ENCODE measurements at regions not wholly inside any gene's neighbourhood (a gene's known extent, or its start where the extent isn't known, plus 50 kb on each side); places are given as distances from the start of the nearest gene placed in this dataset.

DNA sequence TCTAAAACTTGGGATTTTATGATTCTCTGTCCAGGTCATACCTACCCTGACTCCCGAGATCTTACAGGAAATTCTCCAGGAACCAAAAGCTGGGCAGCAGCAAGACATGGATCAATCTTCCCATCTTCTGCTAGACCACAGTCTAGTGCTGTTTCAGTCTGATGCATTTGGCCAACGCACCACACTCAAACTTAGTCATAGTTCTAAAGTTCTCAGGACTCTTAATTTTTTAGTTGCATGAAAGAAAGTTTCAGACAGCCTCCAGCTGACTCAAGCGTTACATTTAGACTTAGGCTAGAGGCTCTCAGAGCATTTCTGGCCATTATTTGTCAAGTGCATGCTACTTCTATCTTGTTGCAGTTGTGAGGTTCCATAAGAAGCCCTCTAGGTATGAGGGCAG is 230.1 kb upstream of the CCDC150 start:
- Mint-ChIP-seq H3K4me1 (ENCODE audit: unreplicated experiment) (peaks cover 8% of the 10 kb centered on the region), H3K27me3 (no peaks in the 10 kb centered on the region), H3K9me3 (no peaks in the 10 kb centered on the region), H3K27ac (no peak overlapping the region), H3K36me3 (peaks cover 4% of the 10 kb centered on the region), H3K4me3 (no peak overlapping the region)
- DNase-seq (ENCODE audit: extremely low spot score, unreplicated experiment), result no peak
- TF ChIP-seq, protein P1, sequence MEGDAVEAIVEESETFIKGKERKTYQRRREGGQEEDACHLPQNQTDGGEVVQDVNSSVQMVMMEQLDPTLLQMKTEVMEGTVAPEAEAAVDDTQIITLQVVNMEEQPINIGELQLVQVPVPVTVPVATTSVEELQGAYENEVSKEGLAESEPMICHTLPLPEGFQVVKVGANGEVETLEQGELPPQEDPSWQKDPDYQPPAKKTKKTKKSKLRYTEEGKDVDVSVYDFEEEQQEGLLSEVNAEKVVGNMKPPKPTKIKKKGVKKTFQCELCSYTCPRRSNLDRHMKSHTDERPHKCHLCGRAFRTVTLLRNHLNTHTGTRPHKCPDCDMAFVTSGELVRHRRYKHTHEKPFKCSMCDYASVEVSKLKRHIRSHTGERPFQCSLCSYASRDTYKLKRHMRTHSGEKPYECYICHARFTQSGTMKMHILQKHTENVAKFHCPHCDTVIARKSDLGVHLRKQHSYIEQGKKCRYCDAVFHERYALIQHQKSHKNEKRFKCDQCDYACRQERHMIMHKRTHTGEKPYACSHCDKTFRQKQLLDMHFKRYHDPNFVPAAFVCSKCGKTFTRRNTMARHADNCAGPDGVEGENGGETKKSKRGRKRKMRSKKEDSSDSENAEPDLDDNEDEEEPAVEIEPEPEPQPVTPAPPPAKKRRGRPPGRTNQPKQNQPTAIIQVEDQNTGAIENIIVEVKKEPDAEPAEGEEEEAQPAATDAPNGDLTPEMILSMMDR (conservative IDR thresholded peaks at IDR 0.05), result no peak

DNA sequence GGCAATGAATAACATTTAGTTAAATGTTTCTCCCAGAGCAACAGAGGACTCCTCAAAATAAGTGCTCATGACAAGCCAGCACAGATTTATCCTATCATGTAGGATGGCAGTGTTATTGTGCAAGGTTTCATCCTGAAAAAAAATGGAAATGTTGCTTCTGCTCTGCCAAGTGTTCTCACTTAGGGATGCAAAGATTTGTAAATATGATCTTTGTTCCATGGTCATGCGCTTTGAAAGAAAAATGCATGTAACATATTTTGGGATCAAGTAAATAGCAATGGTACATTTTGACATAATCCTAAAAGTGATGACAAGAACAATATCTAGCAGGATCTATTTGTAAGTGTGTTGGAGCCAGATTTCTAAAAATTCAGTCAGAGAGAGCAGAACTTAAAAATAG is 229.5 kb upstream of the CCDC150 start:
- TF ChIP-seq, protein P1 (conservative IDR thresholded peaks at IDR 0.05), result no peak
- Mint-ChIP-seq H3K9me3 (peaks cover under 1% of the 10 kb centered on the region), H3K36me3 (peaks cover 4% of the 10 kb centered on the region), H3K27me3 (no peaks in the 10 kb centered on the region), H3K27ac (no peak overlapping the region), H3K4me3 (no peak overlapping the region), H3K4me1 (ENCODE audit: unreplicated experiment) (peaks cover 10% of the 10 kb centered on the region)
- DNase-seq (ENCODE audit: extremely low spot score, unreplicated experiment), result no peak

DNA sequence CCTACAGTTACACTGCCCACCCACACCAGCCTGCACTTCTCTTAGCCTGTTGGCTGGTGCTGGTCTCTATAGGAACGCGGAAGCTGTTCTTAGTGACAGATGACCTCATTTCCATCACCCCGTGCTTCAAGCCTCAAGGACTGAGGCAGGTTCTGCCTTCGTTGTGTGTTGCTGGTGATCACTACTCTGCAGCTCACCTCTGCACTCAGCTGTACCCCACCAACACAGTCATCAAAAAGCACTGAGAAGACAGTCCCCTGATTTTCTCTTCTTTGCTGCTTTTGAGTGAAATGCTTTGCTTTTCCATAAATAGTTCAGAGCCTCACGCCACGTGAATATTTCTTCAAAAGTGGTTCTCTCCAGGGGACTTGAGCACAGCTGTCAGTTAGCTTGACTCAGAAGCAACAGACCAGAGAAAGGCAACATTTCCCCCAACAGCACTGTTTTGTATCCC is 225.7 kb upstream of the CCDC150 start:
- no peak for DNase-seq (ENCODE audit: extremely low spot score, unreplicated experiment)
- TF ChIP-seq, protein P1 (conservative IDR thresholded peaks at IDR 0.05), result no peak
- Mint-ChIP-seq H3K27me3 (no peaks in the 10 kb centered on the region), H3K27ac (peak overlapping the region; percentile 15), H3K36me3 (peaks cover 4% of the 10 kb centered on the region), H3K4me3 (no peak overlapping the region), H3K4me1 (ENCODE audit: unreplicated experiment) (peaks cover 10% of the 10 kb centered on the region), H3K9me3 (peaks cover 4% of the 10 kb centered on the region)

DNA sequence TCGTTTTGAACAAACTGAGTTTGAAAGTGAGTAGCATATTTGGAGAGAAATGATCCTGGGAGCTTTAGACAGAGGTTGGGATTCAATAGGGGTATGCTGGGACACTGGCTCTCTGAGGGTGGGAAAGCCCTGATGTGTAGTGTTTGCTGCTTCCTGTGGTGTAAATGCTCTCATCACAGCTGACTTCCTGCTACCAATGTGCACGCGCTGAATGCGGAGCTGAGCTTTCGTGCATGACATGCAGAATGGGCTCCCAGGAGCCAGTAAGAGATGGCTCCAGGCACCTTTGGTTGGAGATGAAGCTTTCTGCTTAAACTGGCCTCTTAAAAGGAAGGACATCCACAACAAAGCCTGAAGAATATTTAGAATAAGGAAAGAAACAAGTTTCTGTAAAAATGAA is 224.1 kb upstream of the CCDC150 start:
- H3K27me3 Mint-ChIP-seq, result no peaks in the 10 kb centered on the region
- no peak for DNase-seq (ENCODE audit: extremely low spot score, unreplicated experiment)
- TF ChIP-seq, protein P1 (conservative IDR thresholded peaks at IDR 0.05), result no peak
- peaks cover 10% of the 10 kb centered on the region for H3K4me1 Mint-ChIP-seq (ENCODE audit: unreplicated experiment)
- H3K27ac Mint-ChIP-seq, result no peak overlapping the region
- H3K4me3 Mint-ChIP-seq, result no peak overlapping the region
- peaks cover 4% of the 10 kb centered on the region for H3K36me3 Mint-ChIP-seq
- H3K9me3 Mint-ChIP-seq, result peaks cover 4% of the 10 kb centered on the region

DNA sequence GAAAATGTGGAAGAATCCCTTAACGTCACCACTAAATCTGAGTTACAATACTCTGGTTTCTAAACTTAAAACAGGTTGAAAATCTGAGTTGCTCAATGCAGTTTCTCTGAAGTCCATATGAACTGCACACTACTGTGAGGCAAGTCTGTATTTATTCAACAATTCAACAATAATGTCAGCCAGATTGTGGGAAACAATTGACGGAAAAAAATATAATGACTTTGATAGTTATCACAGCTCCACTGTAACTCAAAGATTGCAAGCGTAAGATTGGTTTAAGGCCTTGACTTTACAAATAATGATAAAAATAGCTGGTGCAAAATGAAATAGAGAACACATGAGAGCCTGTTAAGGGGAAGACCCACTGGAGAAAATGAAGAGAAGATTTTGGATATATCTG is 219.4 kb upstream of the CCDC150 start:
- no peaks in the 10 kb centered on the region for H3K27me3 Mint-ChIP-seq
- H3K27ac Mint-ChIP-seq, result no peak overlapping the region

More for the DNA sequence above, 219.4 kb upstream of the CCDC150 start:
- no peak for DNase-seq (ENCODE audit: extremely low spot score, unreplicated experiment)
- Mint-ChIP-seq H3K4me1 (ENCODE audit: unreplicated experiment) (peaks cover 6% of the 10 kb centered on the region), H3K4me3 (no peak overlapping the region), H3K9me3 (peaks cover 2% of the 10 kb centered on the region), H3K36me3 (peaks cover under 1% of the 10 kb centered on the region)
- TF ChIP-seq, protein P1 (conservative IDR thresholded peaks at IDR 0.05), result no peak

Measured in type B pancreatic cell (in vitro differentiated cells).